SK-N-SH (cell line): ENCODE measurements at regions not wholly inside any gene's neighbourhood (a gene's known extent, or its start where the extent isn't known, plus 50 kb on each side); places are given as distances from the start of the nearest gene placed in this dataset.

ENCODE experiments used
- CTCF ChIA-PET: fragments of 300-600, 350-600 bp; formaldehyde crosslinking; extraction: SDS; loops from one replicate; lab custom pipeline; 2021; lab: Yijun Ruan, JAX
- POLR2A ChIA-PET: fragments of 350-600 bp; sonication (Branson Sonifier 250); formaldehyde crosslinking; extraction: SDS; loops from one replicate; lab custom pipeline; 2020; ENCODE audit warnings: antibody characterized with exemption, inconsistent platforms; lab: Yijun Ruan, JAX
- DNase-seq: peaks from one replicate; pipeline ENCODE4 v3.0.0; 2012
- H2AFZ ChIP-seq: fragments of 200-600 bp; sonication (generic); 2 replicates; pipeline ENCODE4 v1.8.1; 2016; ENCODE audit warnings: antibody characterized with exemption, mild to moderate bottlenecking, low read depth
- H3F3A ChIP-seq: fragments of 200-600 bp; sonication (generic); replicated peaks from 2 replicates; pipeline ENCODE3; 2016; ENCODE audit warnings: antibody characterized with exemption, mild to moderate bottlenecking; ENCODE audit not compliant: insufficient read depth
- H3K27ac ChIP-seq, 2 experiments: fragments of 200-500 bp in 1 of 2; fragments of 200-600 bp in 1 of 2; sonication (Bioruptor generic) in 1 of 2; sonication (generic), shearing (Covaris generic) in 1 of 2; 2 replicates each; pipeline versions ENCODE4 v1.5.1 to v1.6.1; 2014 to 2016; ENCODE audit warnings: low read depth in 2 of 2, inconsistent platforms in 1 of 2, low read length in 1 of 2, mild to moderate bottlenecking in 1 of 2, mixed read lengths in 1 of 2
- H3K27me3 ChIP-seq: fragments of 200-600 bp; sonication (generic), shearing (Covaris generic); 2 replicates; pipeline ENCODE4 v1.6.1; 2016; ENCODE audit warnings: mixed run types; ENCODE audit not compliant: insufficient read depth
- H3K36me3 ChIP-seq, 2 experiments: fragments of 200-500 bp in 1 of 2; fragments of 200-600 bp in 1 of 2; sonication (Bioruptor generic) in 1 of 2; sonication (generic) in 1 of 2; replicated peaks in 1 of 2; 2 replicates each; pipeline versions ENCODE3 to v1.5.1; 2014 to 2016; ENCODE audit warnings: low read length in 1 of 2, mild to moderate bottlenecking in 1 of 2; ENCODE audit not compliant: insufficient read depth in 2 of 2, control insufficient read depth in 1 of 2
- H3K4me1 ChIP-seq, 2 experiments: fragments of 200-500 bp in 1 of 2; fragments of 200-600 bp in 1 of 2; sonication (Bioruptor generic) in 1 of 2; sonication (generic), shearing (Covaris generic) in 1 of 2; 2 replicates each; pipeline versions ENCODE4 v1.5.1 to v1.6.1; 2014 to 2016; ENCODE audit warnings: low read depth in 1 of 2, low read length in 1 of 2, mixed run types in 1 of 2; ENCODE audit not compliant: insufficient read depth in 2 of 2, control insufficient read depth in 1 of 2
- H3K4me2 ChIP-seq: fragments of 200-600 bp; sonication (generic), shearing (Covaris generic); 2 replicates; pipeline ENCODE4 v1.6.1; 2017; ENCODE audit warnings: mixed run types
- H3K4me3 ChIP-seq, 2 experiments: fragments of 200-500 bp in 1 of 2; fragments of 200-600 bp in 1 of 2; sonication (Bioruptor generic) in 1 of 2; sonication (generic), shearing (Covaris generic) in 1 of 2; 2 replicates each; pipeline versions ENCODE4 v1.5.1 to v1.8.1; 2014 to 2016; ENCODE audit warnings: low read depth in 2 of 2, inconsistent platforms in 1 of 2, low read length in 1 of 2, mild to moderate bottlenecking in 1 of 2, mixed read lengths in 1 of 2, moderate library complexity in 1 of 2
- H3K79me2 ChIP-seq: fragments of 200-600 bp; sonication (generic); 2 replicates; pipeline ENCODE4 v1.8.1; 2017; ENCODE audit warnings: mild to moderate bottlenecking; ENCODE audit not compliant: insufficient read depth
- H3K9ac ChIP-seq: fragments of 200-600 bp; sonication (generic); 2 replicates; pipeline ENCODE4 v1.6.1; 2017; ENCODE audit warnings: mixed run types
- H3K9me2 ChIP-seq: fragments of 200-600 bp; sonication (generic); 2 replicates; pipeline ENCODE4 v1.6.1; 2017; ENCODE audit warnings: mixed run types
- H3K9me3 ChIP-seq: fragments of 200-600 bp; sonication (generic); 2 replicates; pipeline ENCODE4 v1.6.1; 2017; ENCODE audit warnings: mixed run types, mild to moderate bottlenecking, moderate library complexity
- H4K20me1 ChIP-seq: fragments of 200-600 bp; sonication (generic); 2 replicates; pipeline ENCODE4 v1.6.1; 2017; ENCODE audit warnings: mild to moderate bottlenecking, mixed run types; ENCODE audit not compliant: insufficient read depth
- EP300 ChIP-seq, 2 experiments: IDR thresholded peaks; 2 replicates each; pipeline versions ENCODE4 v1.4.0 to v1.6.1; 2012; ENCODE audit warnings: borderline replicate concordance in 1 of 2, low read depth in 1 of 2, low read length in 1 of 2
- EZH2phosphoT487 ChIP-seq: fragments of 200-600 bp; sonication (generic); IDR thresholded peaks from 2 replicates; pipeline ENCODE4 v1.6.1; 2017; ENCODE audit warnings: low read depth, mixed run types, mild to moderate bottlenecking, antibody characterized with exemption, moderate library complexity, borderline replicate concordance
- MEF2A ChIP-seq: IDR thresholded peaks from 2 replicates; pipeline ENCODE4 v1.4.0; 2012; ENCODE audit warnings: low read depth, borderline replicate concordance
- MXI1 ChIP-seq: IDR thresholded peaks from 2 replicates; pipeline ENCODE4 v1.6.1; 2012; ENCODE audit warnings: mild to moderate bottlenecking, low read depth, low read length, improper control_type of control experiment
- RAD21 ChIP-seq: IDR thresholded peaks from 2 replicates; pipeline ENCODE4 v1.6.1; 2012; ENCODE audit warnings: mild to moderate bottlenecking, low read length
- SMC3 ChIP-seq: IDR thresholded peaks from 2 replicates; pipeline ENCODE4 v1.6.1; 2012; ENCODE audit warnings: low read depth, low read length, improper control_type of control experiment
- TEAD4 ChIP-seq: IDR thresholded peaks from 2 replicates; pipeline ENCODE4 v1.4.0; 2012; ENCODE audit warnings: mild to moderate bottlenecking, borderline replicate concordance; ENCODE audit not compliant: insufficient read depth
- WGBS: methylation state at CpG from one replicate; pipeline ENCODE4 v1.1.6; 2017; ENCODE audit warnings: low lambda C conversion rate; 5-methylcytosine and 5-hydroxymethylcytosine counted together
- TF ChIP-seq, protein P1 (sequence below): fragments of 200-600 bp; sonication (generic); IDR thresholded peaks from 2 replicates; pipeline ENCODE4 v1.6.1; 2017; ENCODE audit warnings: antibody characterized with exemption, mild to moderate bottlenecking, moderate library complexity
- TF ChIP-seq, protein P2 (sequence below): IDR thresholded peaks from 2 replicates; pipeline ENCODE4 v1.4.0; 2012; ENCODE audit warnings: low read depth
- TF ChIP-seq, protein P3 (sequence below): IDR thresholded peaks from 2 replicates; pipeline ENCODE4 v1.4.0; 2012; ENCODE audit warnings: low read depth, borderline replicate concordance
- TF ChIP-seq, protein P4 (sequence below): IDR thresholded peaks from 2 replicates; pipeline ENCODE4 v1.6.1; 2012; ENCODE audit warnings: mild to moderate bottlenecking, low read depth, low read length, moderate library complexity

DNA sequence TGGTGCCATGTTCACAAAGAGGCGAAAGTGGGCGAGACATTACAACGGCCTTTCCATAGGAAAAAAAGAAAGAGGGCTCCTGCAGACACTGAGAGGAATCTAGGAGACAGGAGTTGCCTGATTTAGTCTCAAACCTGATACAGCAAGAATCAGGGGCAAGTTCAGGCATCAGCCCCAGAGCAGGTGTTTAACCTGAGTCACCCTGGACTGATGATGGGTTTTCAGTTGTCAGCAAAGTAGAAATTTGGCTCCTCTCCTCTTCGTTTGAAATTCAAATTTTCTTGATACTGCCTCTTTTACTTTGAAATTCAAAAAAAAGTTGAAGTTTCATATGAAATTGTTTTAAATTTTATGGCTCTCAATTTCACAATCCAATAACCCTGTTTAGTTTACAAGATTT lies 189.5 kb downstream of the ABCC12 start:
- H3F3A ChIP-seq = no peaks in the 10 kb centered on the region
- H3K9ac ChIP-seq = no peak overlapping the region
- CTCF ChIA-PET = interaction anchor here (2.2 kb wide), 1 partner anchor 89 kb away, joined by 5 read pairs; no protein-coding TSS in a partner anchor
- POLR2A ChIA-PET = no interaction called here
- H3K79me2 ChIP-seq = no peaks in the 10 kb centered on the region
- 60% methylated on average over 4 of the region's 4 CpGs for WGBS
- no peaks in the 10 kb centered on the region for H3K9me3 ChIP-seq
- H3K27ac ChIP-seq = no peak overlapping the region
- TF ChIP-seq, protein P1, sequence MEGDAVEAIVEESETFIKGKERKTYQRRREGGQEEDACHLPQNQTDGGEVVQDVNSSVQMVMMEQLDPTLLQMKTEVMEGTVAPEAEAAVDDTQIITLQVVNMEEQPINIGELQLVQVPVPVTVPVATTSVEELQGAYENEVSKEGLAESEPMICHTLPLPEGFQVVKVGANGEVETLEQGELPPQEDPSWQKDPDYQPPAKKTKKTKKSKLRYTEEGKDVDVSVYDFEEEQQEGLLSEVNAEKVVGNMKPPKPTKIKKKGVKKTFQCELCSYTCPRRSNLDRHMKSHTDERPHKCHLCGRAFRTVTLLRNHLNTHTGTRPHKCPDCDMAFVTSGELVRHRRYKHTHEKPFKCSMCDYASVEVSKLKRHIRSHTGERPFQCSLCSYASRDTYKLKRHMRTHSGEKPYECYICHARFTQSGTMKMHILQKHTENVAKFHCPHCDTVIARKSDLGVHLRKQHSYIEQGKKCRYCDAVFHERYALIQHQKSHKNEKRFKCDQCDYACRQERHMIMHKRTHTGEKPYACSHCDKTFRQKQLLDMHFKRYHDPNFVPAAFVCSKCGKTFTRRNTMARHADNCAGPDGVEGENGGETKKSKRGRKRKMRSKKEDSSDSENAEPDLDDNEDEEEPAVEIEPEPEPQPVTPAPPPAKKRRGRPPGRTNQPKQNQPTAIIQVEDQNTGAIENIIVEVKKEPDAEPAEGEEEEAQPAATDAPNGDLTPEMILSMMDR = no peak
- TF ChIP-seq SMC3 (no peak), RAD21 (no peak), EP300 (IDR thresholded peaks at IDR 0.05; ENCODE audit: borderline replicate concordance in 1 of 2, low read depth in 1 of 2, low read length in 1 of 2) (no peak), EZH2phosphoT487 (no peak), MXI1 (no peak), TEAD4 (no peak), MEF2A (no peak)
- TF ChIP-seq, protein P2, sequence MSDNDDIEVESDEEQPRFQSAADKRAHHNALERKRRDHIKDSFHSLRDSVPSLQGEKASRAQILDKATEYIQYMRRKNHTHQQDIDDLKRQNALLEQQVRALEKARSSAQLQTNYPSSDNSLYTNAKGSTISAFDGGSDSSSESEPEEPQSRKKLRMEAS = no peak
- TF ChIP-seq, protein P3, sequence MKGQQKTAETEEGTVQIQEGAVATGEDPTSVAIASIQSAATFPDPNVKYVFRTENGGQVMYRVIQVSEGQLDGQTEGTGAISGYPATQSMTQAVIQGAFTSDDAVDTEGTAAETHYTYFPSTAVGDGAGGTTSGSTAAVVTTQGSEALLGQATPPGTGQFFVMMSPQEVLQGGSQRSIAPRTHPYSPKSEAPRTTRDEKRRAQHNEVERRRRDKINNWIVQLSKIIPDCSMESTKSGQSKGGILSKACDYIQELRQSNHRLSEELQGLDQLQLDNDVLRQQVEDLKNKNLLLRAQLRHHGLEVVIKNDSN = no peak
- TF ChIP-seq, protein P4, sequence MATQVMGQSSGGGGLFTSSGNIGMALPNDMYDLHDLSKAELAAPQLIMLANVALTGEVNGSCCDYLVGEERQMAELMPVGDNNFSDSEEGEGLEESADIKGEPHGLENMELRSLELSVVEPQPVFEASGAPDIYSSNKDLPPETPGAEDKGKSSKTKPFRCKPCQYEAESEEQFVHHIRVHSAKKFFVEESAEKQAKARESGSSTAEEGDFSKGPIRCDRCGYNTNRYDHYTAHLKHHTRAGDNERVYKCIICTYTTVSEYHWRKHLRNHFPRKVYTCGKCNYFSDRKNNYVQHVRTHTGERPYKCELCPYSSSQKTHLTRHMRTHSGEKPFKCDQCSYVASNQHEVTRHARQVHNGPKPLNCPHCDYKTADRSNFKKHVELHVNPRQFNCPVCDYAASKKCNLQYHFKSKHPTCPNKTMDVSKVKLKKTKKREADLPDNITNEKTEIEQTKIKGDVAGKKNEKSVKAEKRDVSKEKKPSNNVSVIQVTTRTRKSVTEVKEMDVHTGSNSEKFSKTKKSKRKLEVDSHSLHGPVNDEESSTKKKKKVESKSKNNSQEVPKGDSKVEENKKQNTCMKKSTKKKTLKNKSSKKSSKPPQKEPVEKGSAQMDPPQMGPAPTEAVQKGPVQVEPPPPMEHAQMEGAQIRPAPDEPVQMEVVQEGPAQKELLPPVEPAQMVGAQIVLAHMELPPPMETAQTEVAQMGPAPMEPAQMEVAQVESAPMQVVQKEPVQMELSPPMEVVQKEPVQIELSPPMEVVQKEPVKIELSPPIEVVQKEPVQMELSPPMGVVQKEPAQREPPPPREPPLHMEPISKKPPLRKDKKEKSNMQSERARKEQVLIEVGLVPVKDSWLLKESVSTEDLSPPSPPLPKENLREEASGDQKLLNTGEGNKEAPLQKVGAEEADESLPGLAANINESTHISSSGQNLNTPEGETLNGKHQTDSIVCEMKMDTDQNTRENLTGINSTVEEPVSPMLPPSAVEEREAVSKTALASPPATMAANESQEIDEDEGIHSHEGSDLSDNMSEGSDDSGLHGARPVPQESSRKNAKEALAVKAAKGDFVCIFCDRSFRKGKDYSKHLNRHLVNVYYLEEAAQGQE = no peak
- DNase-seq = no peak
- H4K20me1 ChIP-seq = no peaks in the 10 kb centered on the region
- no peaks in the 10 kb centered on the region for H3K36me3 ChIP-seq
- H2AFZ ChIP-seq = no peak overlapping the region
- H3K4me2 ChIP-seq = no peak overlapping the region
- no peak overlapping the region for H3K4me3 ChIP-seq
- no peaks in the 10 kb centered on the region for H3K9me2 ChIP-seq
- H3K4me1 ChIP-seq = peaks cover 0 to 2% of the 10 kb centered on the region in 2 experiments; a peak in 1 of 4 replicates
- no peaks in the 10 kb centered on the region for H3K27me3 ChIP-seq
